IMR-90 (cell line): ENCODE measurements at regions not wholly inside any gene's neighbourhood (a gene's known extent, or its start where the extent isn't known, plus 50 kb on each side); places are given as distances from the start of the nearest gene placed in this dataset.

Source experiments
- ATAC-seq: fragments of 200-7000 bp; cut with Tn5 transposase; 2 replicates; pipeline ENCODE4 v1.9.1; 2020; ENCODE audit warnings: low read depth, mild to moderate bottlenecking, moderate library complexity
- BruUV-seq: library from RNA; stranded (reverse); fragments of 400-500 nt; replicated peaks from 2 replicates; lab custom pipeline; 2021; lab: Mats Ljungman, UMichigan
- CTCF ChIA-PET: fragments of 300-600 bp; formaldehyde crosslinking; extraction: SDS; loops from one replicate; lab custom pipeline; 2021; ENCODE audit warnings: antibody characterized with exemption; lab: Yijun Ruan, JAX
- POLR2A ChIA-PET: fragments of 300-600 bp; sonication (Branson Sonifier 250); formaldehyde crosslinking; loops from one replicate; lab custom pipeline; 2022; ENCODE audit warnings: antibody characterized with exemption; ENCODE audit not compliant: unreplicated experiment; lab: Charles Lee
- DNase-seq: peaks from one replicate; pipeline ENCODE4 v3.0.0; 2013
- H2AFZ ChIP-seq: replicated peaks from 2 replicates; pipeline ENCODE3; 2013; ENCODE audit warnings: low read length, mild to moderate bottlenecking; ENCODE audit not compliant: poor library complexity
- H2AK5ac ChIP-seq: 2 replicates; pipeline ENCODE4 v1.6.1; 2013; ENCODE audit warnings: low read depth, low read length, inconsistent platforms
- H2AK9ac ChIP-seq: replicated peaks from 2 replicates; pipeline ENCODE3; 2013; ENCODE audit warnings: mild to moderate bottlenecking, low read depth, low read length, moderate library complexity; ENCODE audit not compliant: poor library complexity
- H2BK120ac ChIP-seq: 2 replicates; pipeline ENCODE4 v1.6.1; 2013; ENCODE audit warnings: low read depth, low read length, inconsistent platforms
- H2BK15ac ChIP-seq: 3 replicates; pipeline ENCODE4 v1.6.1; 2013; ENCODE audit warnings: low read depth, low read length, inconsistent platforms
- H2BK20ac ChIP-seq: 2 replicates; pipeline ENCODE4 v1.6.1; 2013; ENCODE audit warnings: low read depth, mild to moderate bottlenecking, inconsistent platforms, low read length, moderate library complexity
- H2BK5ac ChIP-seq: 2 replicates; pipeline ENCODE4 v1.6.1; 2013; ENCODE audit warnings: mild to moderate bottlenecking, low read depth, low read length, inconsistent platforms; ENCODE audit not compliant: poor library complexity, severe bottlenecking
- H3K14ac ChIP-seq: replicated peaks from 2 replicates; pipeline ENCODE4 v1.6.1; 2013; ENCODE audit warnings: low read depth, low read length, inconsistent platforms
- H3K18ac ChIP-seq: 2 replicates; pipeline ENCODE4 v1.6.1; 2013; ENCODE audit warnings: low read depth, low read length, control low read depth
- H3K23ac ChIP-seq: 2 replicates; pipeline ENCODE4 v1.6.1; 2013; ENCODE audit warnings: low read depth, low read length, inconsistent platforms
- H3K27ac ChIP-seq: 2 replicates; pipeline ENCODE4 v1.5.1; 2013; ENCODE audit warnings: mild to moderate bottlenecking, control low read depth, low read length; ENCODE audit not compliant: insufficient read depth
- H3K27me3 ChIP-seq: 2 replicates; pipeline ENCODE4 v1.6.1; 2013; ENCODE audit warnings: low read length; ENCODE audit not compliant: control insufficient read depth, insufficient read depth
- H3K36me3 ChIP-seq: 2 replicates; pipeline ENCODE4 v1.6.1; 2013; ENCODE audit warnings: low read length, mixed read lengths; ENCODE audit not compliant: control insufficient read depth, insufficient read depth
- H3K4ac ChIP-seq: 2 replicates; pipeline ENCODE4 v1.6.1; 2013; ENCODE audit warnings: low read depth, low read length, inconsistent platforms
- H3K4me1 ChIP-seq: 2 replicates; pipeline ENCODE4 v1.6.1; 2013; ENCODE audit warnings: low read length, mixed read lengths; ENCODE audit not compliant: control insufficient read depth, insufficient read depth
- H3K4me2 ChIP-seq: 2 replicates; pipeline ENCODE4 v1.6.1; 2013; ENCODE audit warnings: low read depth, mild to moderate bottlenecking, control low read depth, low read length, moderate library complexity
- H3K4me3 ChIP-seq: 2 replicates; pipeline ENCODE4 v1.5.1; 2013; ENCODE audit warnings: low read depth, mild to moderate bottlenecking, control low read depth, low read length, moderate library complexity; ENCODE audit not compliant: insufficient read depth
- H3K56ac ChIP-seq: 2 replicates; pipeline ENCODE4 v1.6.1; 2013; ENCODE audit warnings: low read length, inconsistent platforms; ENCODE audit not compliant: insufficient read depth; ENCODE audit errors: extremely low read depth
- H3K79me1 ChIP-seq, 2 experiments: 2 replicates each; pipeline ENCODE4 v1.6.1; 2013; ENCODE audit warnings: low read length in 2 of 2, inconsistent platforms in 1 of 2, low read depth in 1 of 2
- H3K9ac ChIP-seq: 2 replicates; pipeline ENCODE4 v1.6.1; 2013; ENCODE audit warnings: low read depth, low read length, control low read depth
- H3K9me1 ChIP-seq: 2 replicates; pipeline ENCODE4 v1.6.1; 2013; ENCODE audit warnings: low read length, inconsistent platforms; ENCODE audit not compliant: insufficient read depth
- H3K9me3 ChIP-seq: 2 replicates; pipeline ENCODE4 v1.6.1; 2013; ENCODE audit warnings: low read length; ENCODE audit not compliant: control insufficient read depth, insufficient read depth
- H4K20me1 ChIP-seq: 2 replicates; pipeline ENCODE4 v1.6.1; 2013; ENCODE audit warnings: low read length, inconsistent platforms; ENCODE audit not compliant: insufficient read depth
- H4K5ac ChIP-seq: 2 replicates; pipeline ENCODE4 v1.6.1; 2013; ENCODE audit warnings: mild to moderate bottlenecking, low read depth, low read length, control low read depth
- H4K8ac ChIP-seq, 2 experiments: 2 replicates each; pipeline ENCODE4 v1.6.1; 2013; ENCODE audit warnings: low read depth in 2 of 2, low read length in 2 of 2, control low read depth in 1 of 2, inconsistent platforms in 1 of 2
- H4K91ac ChIP-seq: 2 replicates; pipeline ENCODE4 v1.6.1; 2013; ENCODE audit warnings: low read depth, low read length, inconsistent platforms; ENCODE audit not compliant: insufficient read depth
- BHLHE40 ChIP-seq: fragments of 150-350 bp; IDR thresholded peaks from 2 replicates; pipeline ENCODE4 v1.6.1; 2016; ENCODE audit warnings: mild to moderate bottlenecking, low read depth, low read length
- CEBPB ChIP-seq: IDR thresholded peaks from 2 replicates; pipeline ENCODE4 v1.6.1; 2012; ENCODE audit warnings: low read depth, low read length, improper control_type of control experiment
- CHD1 ChIP-seq: IDR thresholded peaks from 2 replicates; pipeline ENCODE4 v1.6.1; 2012; ENCODE audit warnings: low read depth, low read length, improper control_type of control experiment
- CTCF ChIP-seq: conservative IDR thresholded peaks from 2 replicates; pipeline ENCODE4 v1.5.1; 2012; ENCODE audit warnings: mild to moderate bottlenecking, low read depth, low read length, improper control_type of control experiment
- ELK1 ChIP-seq: fragments of 150-350 bp; IDR thresholded peaks from 2 replicates; pipeline ENCODE4 v1.6.1; 2016; ENCODE audit warnings: low read depth, mild to moderate bottlenecking, low read length, moderate library complexity, borderline replicate concordance
- FOS ChIP-seq: fragments of 150-350 bp; IDR thresholded peaks from 2 replicates; pipeline ENCODE4 v1.6.1; 2016; ENCODE audit warnings: low read depth, low read length
- MAFK ChIP-seq: IDR thresholded peaks from 2 replicates; pipeline ENCODE4 v1.6.1; 2012; ENCODE audit warnings: low read depth, low read length, improper control_type of control experiment
- MAZ ChIP-seq: IDR thresholded peaks from 2 replicates; pipeline ENCODE4 v1.6.1; 2012; ENCODE audit warnings: low read depth, mild to moderate bottlenecking, low read length, improper control_type of control experiment, moderate library complexity, borderline replicate concordance
- MXI1 ChIP-seq: IDR thresholded peaks from 2 replicates; pipeline ENCODE4 v1.6.1; 2012; ENCODE audit warnings: low read depth, mild to moderate bottlenecking, low read length, moderate library complexity, borderline replicate concordance
- NFE2L2 ChIP-seq: fragments of 150-350 bp; IDR thresholded peaks from 2 replicates; pipeline ENCODE4 v1.6.1; 2016; ENCODE audit warnings: low read depth, mild to moderate bottlenecking, low read length
- POLR2A ChIP-seq: IDR thresholded peaks from 2 replicates; pipeline ENCODE4 v1.6.1; 2012; ENCODE audit warnings: mild to moderate bottlenecking, low read depth, low read length
- RAD21 ChIP-seq: IDR thresholded peaks from 2 replicates; pipeline ENCODE4 v1.6.1; 2012; ENCODE audit warnings: low read length, improper control_type of control experiment
- RCOR1 ChIP-seq: IDR thresholded peaks from 2 replicates; pipeline ENCODE4 v1.6.1; 2012; ENCODE audit warnings: mild to moderate bottlenecking, low read length, improper control_type of control experiment; ENCODE audit not compliant: insufficient replicate concordance
- RFX5 ChIP-seq: IDR thresholded peaks from 2 replicates; pipeline ENCODE4 v1.8.0; 2012; ENCODE audit warnings: low read depth, mild to moderate bottlenecking, low read length, moderate library complexity
- SMC3 ChIP-seq: fragments of 150-350 bp; IDR thresholded peaks from 2 replicates; pipeline ENCODE4 v1.6.1; 2016; ENCODE audit warnings: low read depth, mild to moderate bottlenecking, antibody characterized with exemption, low read length, moderate library complexity
- USF2 ChIP-seq: fragments of 150-350 bp; IDR thresholded peaks from 2 replicates; pipeline ENCODE4 v1.6.1; 2017; ENCODE audit warnings: mild to moderate bottlenecking, antibody characterized with exemption, low read length, low read depth
- WGBS, 2 experiments: methylation state at CpG; one replicate each; pipeline versions ENCODE4 v1.1.5 to v1.1.7; 2013; ENCODE audit warnings: missing lambda C conversion rate in 2 of 2; ENCODE audit not compliant: insufficient read length in 1 of 2; ENCODE audit errors: extremely low coverage in 2 of 2; 5-methylcytosine and 5-hydroxymethylcytosine counted together
- dilution Hi-C: fragments of 300-500 bp; cut with HindIII; formaldehyde crosslinking; loops from one replicate; pipeline ENCODE4 v1.14.3; 2018; ENCODE audit warnings: low sequenced_read_pairs; ENCODE audit not compliant: unreplicated experiment
- in situ Hi-C: fragments of 300-500 bp; cut with MboI; formaldehyde crosslinking; loops from 3 replicates; pipeline ENCODE4 v1.14.3; 2019; ENCODE audit warnings: low sequenced_read_pairs, inconsistent platforms, mixed read lengths
- intact Hi-C: fragments of 100-400 bp; cut with micrococcal nuclease; formaldehyde crosslinking; loops from 2 replicates; pipeline ENCODE4 v1.10.0; 2022

- in situ Hi-C loops: no loop called here
- Histone ChIP-seq H3K4me2 (no peak overlapping the region), H3K4ac (no peak overlapping the region), H3K36me3 (no peaks in the 10 kb centered on the region), H3K9me1 (no peaks in the 10 kb centered on the region), H3K79me1 (no peaks in the 10 kb centered on the region), H3K27me3 (no peaks in the 10 kb centered on the region), H3K56ac (no peak overlapping the region), H4K5ac (no peak overlapping the region), H3K4me1 (no peaks in the 10 kb centered on the region), H3K18ac (no peak overlapping the region), H3K14ac (no peak overlapping the region), H4K20me1 (no peaks in the 10 kb centered on the region), H2BK5ac (no peak overlapping the region), H2BK20ac (no peak overlapping the region), H3K9me3 (no peaks in the 10 kb centered on the region), H4K8ac (no peak overlapping the region), H3K27ac (no peak overlapping the region), H4K91ac (no peak overlapping the region), H2BK15ac (no peak overlapping the region), H2AK9ac (no peak overlapping the region), H3K9ac (no peak overlapping the region), H3K23ac (no peak overlapping the region), H3K4me3 (no peak overlapping the region), H2AK5ac (no peak overlapping the region), H2AFZ (no peak overlapping the region), H2BK120ac (no peak overlapping the region)
- ChIA-PET POLR2A (no interaction called here), CTCF (no interaction called here)
- no peak for ATAC-seq
- dilution Hi-C loops: no loop called here
- intact Hi-C loops: no loop called here
- TF ChIP-seq SMC3: no peak
- TF ChIP-seq RCOR1: no peak
- no peak for TF ChIP-seq CTCF
- no peak for TF ChIP-seq RAD21
- no peak for TF ChIP-seq MAZ
- no peak for TF ChIP-seq BHLHE40
- TF ChIP-seq CHD1: no peak
- TF ChIP-seq MXI1: no peak
- no peak for TF ChIP-seq NFE2L2
- no peak for TF ChIP-seq ELK1
- no peak for TF ChIP-seq FOS
- no peak for TF ChIP-seq MAFK
- TF ChIP-seq POLR2A: no peak
- TF ChIP-seq USF2: no peak
- no peak for TF ChIP-seq CEBPB
- TF ChIP-seq RFX5: no peak
- WGBS, 2 experiments: no CpG with 5 or more reads among the region's 12 CpGs
- BruUV-seq: no TSS peak
- DNase-seq: no peak
These were observed 154.2 kb upstream of the RMP24 start for GRCh38 chr18:35818353-35818667.
